Type B pancreatic cell (in vitro differentiated cells): ENCODE measurements at regions not wholly inside any gene's neighbourhood (a gene's known extent, or its start where the extent isn't known, plus 50 kb on each side); places are given as distances from the start of the nearest gene placed in this dataset.
A peak's percentile ranks its signal among the peaks of the same experiment; 100 is the strongest.

ENCODE experiments used
- DNase-seq: peaks from one replicate; pipeline ENCODE4 v3.0.0; 2021; ENCODE audit warnings: mixed read lengths; ENCODE audit not compliant: unreplicated experiment; ENCODE audit errors: extremely low spot score
- H3K27ac Mint-ChIP-seq: 2 replicates; pipeline ENCODE4 v1.8.0; 2021; ENCODE audit warnings: mild to moderate bottlenecking, mixed read lengths
- H3K27me3 Mint-ChIP-seq: 2 replicates; pipeline ENCODE4 v1.8.0; 2021; ENCODE audit warnings: mixed read lengths
- H3K36me3 Mint-ChIP-seq: 2 replicates; pipeline ENCODE4 v1.8.0; 2021; ENCODE audit warnings: mixed read lengths
- H3K4me1 Mint-ChIP-seq: one replicate; pipeline ENCODE4 v1.8.0; 2021; ENCODE audit warnings: mixed read lengths; ENCODE audit not compliant: unreplicated experiment
- H3K4me3 Mint-ChIP-seq: 2 replicates; pipeline ENCODE4 v1.8.0; 2021; ENCODE audit warnings: mild to moderate bottlenecking, mixed read lengths
- H3K9me3 Mint-ChIP-seq: 2 replicates; pipeline ENCODE4 v1.8.0; 2021; ENCODE audit warnings: mixed read lengths
- CTCF ChIP-seq: fragments of 200-600 bp; sonication (generic); conservative IDR thresholded peaks from 2 replicates; pipeline ENCODE4 v1.5.0; 2021; ENCODE audit warnings: antibody characterized with exemption, mild to moderate bottlenecking

- peaks cover 17% of the 10 kb centered on the region for H3K4me1 Mint-ChIP-seq
- no peak overlapping the region for H3K27ac Mint-ChIP-seq
Observed at GRCh38 chr1:175845985-175846384, 102.6 kb upstream of the TNR start.

GRCh38 chr1:175845338-175845737 is 101.9 kb upstream of the TNR start:
- no peaks in the 10 kb centered on the region for H3K9me3 Mint-ChIP-seq
- H3K27me3 Mint-ChIP-seq: peaks cover 35% of the 10 kb centered on the region
- peaks cover 18% of the 10 kb centered on the region for H3K4me1 Mint-ChIP-seq
- TF ChIP-seq CTCF: no peak
- H3K27ac Mint-ChIP-seq: no peak overlapping the region
- no peaks in the 10 kb centered on the region for H3K36me3 Mint-ChIP-seq
- no peak overlapping the region for H3K4me3 Mint-ChIP-seq
- DNase-seq: no peak

More at GRCh38 chr1:175845985-175846384, 102.6 kb upstream of the TNR start:
- DNase-seq: no peak
- Mint-ChIP-seq H3K36me3 (no peaks in the 10 kb centered on the region), H3K4me3 (no peak overlapping the region), H3K9me3 (no peaks in the 10 kb centered on the region), H3K27me3 (peaks cover 34% of the 10 kb centered on the region)
- TF ChIP-seq CTCF: no peak

- no peaks in the 10 kb centered on the region for H3K9me3 Mint-ChIP-seq
Observed at GRCh38 chr1:175844877-175845276, 101.5 kb upstream of the TNR start.

GRCh38 chr1:175842550-175842949 is 99.2 kb upstream of the TNR start:
- Mint-ChIP-seq H3K4me1 (peaks cover 26% of the 10 kb centered on the region), H3K4me3 (no peak overlapping the region), H3K27me3 (peaks cover 35% of the 10 kb centered on the region), H3K9me3 (no peaks in the 10 kb centered on the region), H3K36me3 (no peaks in the 10 kb centered on the region), H3K27ac (no peak overlapping the region)
- no peak for TF ChIP-seq CTCF
- DNase-seq: no peak

More at GRCh38 chr1:175844877-175845276, 101.5 kb upstream of the TNR start:
- TF ChIP-seq CTCF: no peak
- Mint-ChIP-seq H3K4me1 (peaks cover 21% of the 10 kb centered on the region), H3K4me3 (no peak overlapping the region), H3K27ac (no peak overlapping the region), H3K27me3 (peaks cover 35% of the 10 kb centered on the region), H3K36me3 (no peaks in the 10 kb centered on the region)
- DNase-seq: no peak

- Mint-ChIP-seq H3K27me3 (peaks cover 35% of the 10 kb centered on the region), H3K9me3 (no peaks in the 10 kb centered on the region), H3K36me3 (no peaks in the 10 kb centered on the region), H3K4me1 (peaks cover 26% of the 10 kb centered on the region), H3K27ac (no peak overlapping the region), H3K4me3 (peak overlapping the region; percentile 6)
- no peak for DNase-seq
- no peak for TF ChIP-seq CTCF
Observed at GRCh38 chr1:175841738-175842187, 98.4 kb upstream of the TNR start.

- Mint-ChIP-seq H3K27me3 (peaks cover 35% of the 10 kb centered on the region), H3K4me1 (peaks cover 26% of the 10 kb centered on the region), H3K4me3 (no peak overlapping the region), H3K9me3 (no peaks in the 10 kb centered on the region), H3K36me3 (no peaks in the 10 kb centered on the region), H3K27ac (no peak overlapping the region)
- no peak for TF ChIP-seq CTCF
- DNase-seq: no peak
Observed at GRCh38 chr1:175840787-175841186, 97.4 kb upstream of the TNR start.
